ENCODE measurements at regions not wholly inside any gene's neighbourhood (a gene's known extent, or its start where the extent isn't known, plus 50 kb on each side); places are given as distances from the start of the nearest gene placed in this dataset.

- no peak overlapping the region for H3K4me3 ChIP-seq (ENCODE audit: low read depth in 1 of 5, low read length in 5 of 5)
- no peak overlapping the region for H3K27ac ChIP-seq (ENCODE audit: low read depth, low read length)
- H3K9ac ChIP-seq (ENCODE audit: low read length in 5 of 5), result no peak overlapping the region
- H3K9me3 ChIP-seq (ENCODE audit: control insufficient read depth in 5 of 5, low read length in 5 of 5), result peaks cover 0 to 4% (median 0%) of the 10 kb centered on the region in 5 donors
- H3K4me1 ChIP-seq (ENCODE audit: control insufficient read depth in 5 of 5, insufficient read depth in 5 of 5, low read length in 5 of 5), result peaks cover 7 to 15% (median 13%) of the 10 kb centered on the region in 5 donors
- H3K27me3 ChIP-seq (ENCODE audit: control insufficient read depth in 5 of 5, insufficient read depth in 4 of 5, low read length in 5 of 5), result peaks cover 0 to 8% (median 0%) of the 10 kb centered on the region in 5 donors
- no peaks in the 10 kb centered on the region for H3K36me3 ChIP-seq (ENCODE audit: control insufficient read depth in 5 of 5, insufficient read depth in 5 of 5, low read length in 5 of 5)
Measured at GRCh38 chr6:167764713-167765479, 61.8 kb upstream of the AFDN start.

GRCh38 chr6:167766986-167767714, 59.6 kb upstream of the AFDN start:
- no peak overlapping the region for H3K9ac ChIP-seq (ENCODE audit: low read length in 5 of 5)

GRCh38 chr6:167767715-167768107, 59.0 kb upstream of the AFDN start:
- no peak overlapping the region for H3K9ac ChIP-seq (ENCODE audit: low read length in 5 of 5)
- H3K27ac ChIP-seq (ENCODE audit: low read depth, low read length), result no peak overlapping the region
- peaks cover 0 to 8% (median 2%) of the 10 kb centered on the region in 5 donors for H3K27me3 ChIP-seq (ENCODE audit: control insufficient read depth in 5 of 5, insufficient read depth in 4 of 5, low read length in 5 of 5)
- H3K4me3 ChIP-seq (ENCODE audit: low read depth in 1 of 5, low read length in 5 of 5), result no peak overlapping the region
- no peaks in the 10 kb centered on the region for H3K9me3 ChIP-seq (ENCODE audit: control insufficient read depth in 5 of 5, low read length in 5 of 5)
- no peaks in the 10 kb centered on the region for H3K4me1 ChIP-seq (ENCODE audit: control insufficient read depth in 5 of 5, insufficient read depth in 5 of 5, low read length in 5 of 5)
- no peaks in the 10 kb centered on the region for H3K36me3 ChIP-seq (ENCODE audit: control insufficient read depth in 5 of 5, insufficient read depth in 5 of 5, low read length in 5 of 5)

More at GRCh38 chr6:167766986-167767714, 59.6 kb upstream of the AFDN start:
- Histone ChIP-seq H3K4me1 (ENCODE audit: control insufficient read depth in 5 of 5, insufficient read depth in 5 of 5, low read length in 5 of 5) (no peaks in the 10 kb centered on the region), H3K27ac (ENCODE audit: low read depth, low read length) (no peak overlapping the region), H3K27me3 (ENCODE audit: control insufficient read depth in 5 of 5, insufficient read depth in 4 of 5, low read length in 5 of 5) (peaks cover 0 to 8% (median 2%) of the 10 kb centered on the region in 5 donors), H3K4me3 (ENCODE audit: low read depth in 1 of 5, low read length in 5 of 5) (no peak overlapping the region), H3K36me3 (ENCODE audit: control insufficient read depth in 5 of 5, insufficient read depth in 5 of 5, low read length in 5 of 5) (no peaks in the 10 kb centered on the region), H3K9me3 (ENCODE audit: control insufficient read depth in 5 of 5, low read length in 5 of 5) (no peaks in the 10 kb centered on the region)

- peaks cover 0 to 8% (median 2%) of the 10 kb centered on the region in 5 donors for H3K27me3 ChIP-seq (ENCODE audit: control insufficient read depth in 5 of 5, insufficient read depth in 4 of 5, low read length in 5 of 5)
- no peak overlapping the region for H3K9ac ChIP-seq (ENCODE audit: low read length in 5 of 5)
- H3K4me3 ChIP-seq (ENCODE audit: low read depth in 1 of 5, low read length in 5 of 5), result no peak overlapping the region
- no peaks in the 10 kb centered on the region for H3K4me1 ChIP-seq (ENCODE audit: control insufficient read depth in 5 of 5, insufficient read depth in 5 of 5, low read length in 5 of 5)
- H3K9me3 ChIP-seq (ENCODE audit: control insufficient read depth in 5 of 5, low read length in 5 of 5), result no peaks in the 10 kb centered on the region
- no peaks in the 10 kb centered on the region for H3K36me3 ChIP-seq (ENCODE audit: control insufficient read depth in 5 of 5, insufficient read depth in 5 of 5, low read length in 5 of 5)
- H3K27ac ChIP-seq (ENCODE audit: low read depth, low read length), result no peak overlapping the region
Measured at GRCh38 chr6:167768471-167769215, 58.1 kb upstream of the AFDN start.

GRCh38 chr6:167769408-167770190, 57.1 kb upstream of the AFDN start:
- Histone ChIP-seq H3K4me1 (ENCODE audit: control insufficient read depth in 5 of 5, insufficient read depth in 5 of 5, low read length in 5 of 5) (no peaks in the 10 kb centered on the region), H3K27ac (ENCODE audit: low read depth, low read length) (no peak overlapping the region), H3K36me3 (ENCODE audit: control insufficient read depth in 5 of 5, insufficient read depth in 5 of 5, low read length in 5 of 5) (no peaks in the 10 kb centered on the region), H3K9me3 (ENCODE audit: control insufficient read depth in 5 of 5, low read length in 5 of 5) (no peaks in the 10 kb centered on the region), H3K27me3 (ENCODE audit: control insufficient read depth in 5 of 5, insufficient read depth in 4 of 5, low read length in 5 of 5) (peaks cover 0 to 8% (median 2%) of the 10 kb centered on the region in 5 donors), H3K9ac (ENCODE audit: low read length in 5 of 5) (no peak overlapping the region), H3K4me3 (ENCODE audit: low read depth in 1 of 5, low read length in 5 of 5) (no peak overlapping the region)

GRCh38 chr6:167770291-167770955, 56.3 kb upstream of the AFDN start:
- no peaks in the 10 kb centered on the region for H3K4me1 ChIP-seq (ENCODE audit: control insufficient read depth in 5 of 5, insufficient read depth in 5 of 5, low read length in 5 of 5)
- peaks cover 0 to 8% (median 2%) of the 10 kb centered on the region in 5 donors for H3K27me3 ChIP-seq (ENCODE audit: control insufficient read depth in 5 of 5, insufficient read depth in 4 of 5, low read length in 5 of 5)
- H3K36me3 ChIP-seq (ENCODE audit: control insufficient read depth in 5 of 5, insufficient read depth in 5 of 5, low read length in 5 of 5), result no peaks in the 10 kb centered on the region
- no peak overlapping the region for H3K9ac ChIP-seq (ENCODE audit: low read length in 5 of 5)
- no peak overlapping the region for H3K27ac ChIP-seq (ENCODE audit: low read depth, low read length)
- H3K4me3 ChIP-seq (ENCODE audit: low read depth in 1 of 5, low read length in 5 of 5), result no peak overlapping the region
- no peaks in the 10 kb centered on the region for H3K9me3 ChIP-seq (ENCODE audit: control insufficient read depth in 5 of 5, low read length in 5 of 5)

- Histone ChIP-seq H3K4me3 (ENCODE audit: low read depth in 1 of 5, low read length in 5 of 5) (no peak overlapping the region), H3K9ac (ENCODE audit: low read length in 5 of 5) (no peak overlapping the region), H3K27me3 (ENCODE audit: control insufficient read depth in 5 of 5, insufficient read depth in 4 of 5, low read length in 5 of 5) (peaks cover 0 to 5% (median 2%) of the 10 kb centered on the region in 5 donors), H3K27ac (ENCODE audit: low read depth, low read length) (no peak overlapping the region), H3K9me3 (ENCODE audit: control insufficient read depth in 5 of 5, low read length in 5 of 5) (no peaks in the 10 kb centered on the region), H3K36me3 (ENCODE audit: control insufficient read depth in 5 of 5, insufficient read depth in 5 of 5, low read length in 5 of 5) (no peaks in the 10 kb centered on the region), H3K4me1 (ENCODE audit: control insufficient read depth in 5 of 5, insufficient read depth in 5 of 5, low read length in 5 of 5) (no peaks in the 10 kb centered on the region)
Measured at GRCh38 chr6:167774881-167775280, 51.8 kb upstream of the AFDN start.

- H3K36me3 ChIP-seq (ENCODE audit: control insufficient read depth in 5 of 5, insufficient read depth in 5 of 5, low read length in 5 of 5), result no peaks in the 10 kb centered on the region
- no peak overlapping the region for H3K27ac ChIP-seq (ENCODE audit: low read depth, low read length)
- H3K27me3 ChIP-seq (ENCODE audit: control insufficient read depth in 5 of 5, insufficient read depth in 4 of 5, low read length in 5 of 5), result peaks cover 0 to 3% (median 0%) of the 10 kb centered on the region in 5 donors
- H3K9me3 ChIP-seq (ENCODE audit: control insufficient read depth in 5 of 5, low read length in 5 of 5), result no peaks in the 10 kb centered on the region
- no peaks in the 10 kb centered on the region for H3K4me1 ChIP-seq (ENCODE audit: control insufficient read depth in 5 of 5, insufficient read depth in 5 of 5, low read length in 5 of 5)
- no peak overlapping the region for H3K9ac ChIP-seq (ENCODE audit: low read length in 5 of 5)
- H3K4me3 ChIP-seq (ENCODE audit: low read depth in 1 of 5, low read length in 5 of 5), result no peak overlapping the region
Measured at GRCh38 chr6:167776906-167777627, 49.6 kb upstream of the AFDN start.
